GM10266 (cell line): ENCODE measurements at regions not wholly inside any gene's neighbourhood (a gene's known extent, or its start where the extent isn't known, plus 50 kb on each side); places are given as distances from the start of the nearest gene placed in this dataset.

ENCODE experiments used
- DNase-seq: peaks from one replicate; pipeline ENCODE4 v3.0.0; 2012; ENCODE audit errors: extremely low spot score
- TF ChIP-seq, protein P1 (sequence below): IDR thresholded peaks from 2 replicates; pipeline ENCODE4 v1.5.1; 2012; ENCODE audit warnings: mild to moderate bottlenecking, low read depth; ENCODE audit not compliant: control insufficient read depth, insufficient read depth; ENCODE audit errors: missing control alignments

GRCh38 chr13:40191186-40191980, 475.1 kb downstream of the FOXO1 start:
- TF ChIP-seq, protein P1, sequence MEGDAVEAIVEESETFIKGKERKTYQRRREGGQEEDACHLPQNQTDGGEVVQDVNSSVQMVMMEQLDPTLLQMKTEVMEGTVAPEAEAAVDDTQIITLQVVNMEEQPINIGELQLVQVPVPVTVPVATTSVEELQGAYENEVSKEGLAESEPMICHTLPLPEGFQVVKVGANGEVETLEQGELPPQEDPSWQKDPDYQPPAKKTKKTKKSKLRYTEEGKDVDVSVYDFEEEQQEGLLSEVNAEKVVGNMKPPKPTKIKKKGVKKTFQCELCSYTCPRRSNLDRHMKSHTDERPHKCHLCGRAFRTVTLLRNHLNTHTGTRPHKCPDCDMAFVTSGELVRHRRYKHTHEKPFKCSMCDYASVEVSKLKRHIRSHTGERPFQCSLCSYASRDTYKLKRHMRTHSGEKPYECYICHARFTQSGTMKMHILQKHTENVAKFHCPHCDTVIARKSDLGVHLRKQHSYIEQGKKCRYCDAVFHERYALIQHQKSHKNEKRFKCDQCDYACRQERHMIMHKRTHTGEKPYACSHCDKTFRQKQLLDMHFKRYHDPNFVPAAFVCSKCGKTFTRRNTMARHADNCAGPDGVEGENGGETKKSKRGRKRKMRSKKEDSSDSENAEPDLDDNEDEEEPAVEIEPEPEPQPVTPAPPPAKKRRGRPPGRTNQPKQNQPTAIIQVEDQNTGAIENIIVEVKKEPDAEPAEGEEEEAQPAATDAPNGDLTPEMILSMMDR = no peak
- DNase-seq = no peak

- no peak for DNase-seq
- TF ChIP-seq, protein P1 = no peak
Observed at GRCh38 chr13:40192452-40192851, 474.0 kb downstream of the FOXO1 start.

GRCh38 chr13:40192858-40193257, 473.6 kb downstream of the FOXO1 start:
- no peak for DNase-seq
- TF ChIP-seq, protein P1 = no peak

DNA sequence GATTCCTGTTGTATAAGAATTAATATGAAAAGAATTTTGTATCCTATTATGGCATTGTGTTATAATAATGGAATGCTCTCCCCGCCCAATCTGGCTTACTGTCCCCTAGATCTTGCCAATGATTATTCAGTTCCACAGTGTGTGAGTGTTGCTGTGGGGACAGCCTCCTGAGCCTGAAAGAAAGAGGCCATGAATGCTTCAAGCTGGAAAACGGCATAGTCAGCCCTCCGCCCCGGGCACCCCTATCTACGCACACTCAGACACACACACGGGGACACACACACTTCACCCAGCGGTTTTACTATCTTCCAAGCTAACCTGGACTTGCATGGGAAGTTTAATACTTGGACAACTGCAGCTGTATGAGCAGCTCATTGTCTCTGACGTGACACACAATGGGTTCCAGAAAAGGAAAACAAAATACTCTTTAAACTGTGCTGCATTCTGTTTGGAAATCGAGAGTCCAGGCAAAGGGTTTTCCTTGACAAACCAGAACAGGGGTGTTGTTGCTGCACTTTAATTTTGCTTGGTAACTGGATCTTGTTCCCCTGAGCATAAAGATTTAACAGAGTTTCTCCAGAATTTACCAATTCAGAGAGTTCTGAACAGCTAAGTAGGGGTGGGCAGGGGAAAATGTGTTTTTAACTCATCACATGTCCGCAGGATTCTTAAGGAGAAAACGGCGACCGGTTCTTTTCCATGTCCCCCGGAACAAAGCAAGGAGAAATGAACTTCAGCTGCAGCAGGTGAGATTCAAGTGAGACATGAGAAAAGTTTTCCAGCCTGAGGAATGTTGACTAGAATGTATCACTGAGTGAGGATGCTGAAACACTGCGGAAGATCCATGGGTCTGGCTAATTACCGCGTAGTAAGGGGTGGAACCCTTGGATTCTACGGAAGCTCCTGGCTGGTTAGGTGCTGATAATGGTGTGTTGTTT, 472.9 kb downstream of the FOXO1 start:
- TF ChIP-seq, protein P1 = no peak
- no peak for DNase-seq

DNA sequence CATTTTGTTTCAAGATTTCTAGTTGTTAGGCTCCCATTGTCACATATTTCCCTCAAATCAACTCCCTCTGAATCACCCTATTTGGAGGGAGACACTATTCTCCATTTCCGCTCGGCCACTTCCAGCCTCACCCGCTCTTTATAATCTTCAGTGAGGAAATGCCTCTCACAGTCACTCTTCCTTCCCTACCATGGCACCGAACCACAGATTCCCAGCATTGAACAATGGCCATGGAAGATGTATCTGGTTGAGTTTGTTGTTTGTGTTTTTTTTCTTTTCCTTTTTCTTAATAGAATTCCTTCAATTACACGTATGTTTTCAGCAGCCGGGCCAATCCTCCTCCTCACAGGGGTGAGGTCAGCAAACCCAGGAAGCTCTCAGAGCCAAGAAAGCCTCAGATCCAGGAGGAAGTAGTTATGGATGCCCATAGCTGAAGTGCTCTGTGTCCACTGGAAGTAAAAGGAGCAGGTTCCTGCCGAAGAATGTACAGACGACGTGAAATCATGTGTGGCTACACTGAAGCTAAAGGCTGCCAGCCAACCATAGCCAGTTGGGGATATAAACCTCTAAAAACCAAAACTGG, 472.1 kb downstream of the FOXO1 start:
- DNase-seq = no peak
- TF ChIP-seq, protein P1 = no peak

GRCh38 chr13:40197049-40197448, 469.4 kb downstream of the FOXO1 start:
- DNase-seq = no peak
- TF ChIP-seq, protein P1 = no peak
